Prostate gland (tissue), 2 donors: ENCODE measurements at regions not wholly inside any gene's neighbourhood (a gene's known extent, or its start where the extent isn't known, plus 50 kb on each side); places are given as distances from the start of the nearest gene placed in this dataset.

Experiments used
- DNase-seq: peaks from one replicate; pipeline ENCODE4 v3.0.0-alpha.2; 2019; ENCODE audit warnings: low spot score
- H3K27ac ChIP-seq, 2 donors: fragments of 200-600 bp; sonication (generic); 2 replicates each; pipeline ENCODE4 v1.5.1; 2017 to 2019
- H3K27me3 ChIP-seq: fragments of 200-600 bp; sonication (generic); replicated peaks from 2 replicates; pipeline ENCODE4 v1.5.1; 2019; ENCODE audit not compliant: insufficient read depth
- H3K36me3 ChIP-seq, 2 donors: fragments of 200-600 bp; sonication (generic); 1 replicate in 1 of 2; 2 replicates in 1 of 2; pipeline versions ENCODE4 v1.5.1 to v1.8.1; 2017 to 2019
- H3K4me1 ChIP-seq: fragments of 200-600 bp; sonication (generic); replicated peaks from 2 replicates; pipeline ENCODE4 v1.5.1; 2019
- H3K4me3 ChIP-seq, 2 donors: fragments of 200-600 bp; sonication (generic); 2 replicates each; pipeline ENCODE4 v1.5.1; 2017 to 2019
- H3K9me3 ChIP-seq: fragments of 200-600 bp; sonication (generic); 2 replicates; pipeline ENCODE4 v1.5.1; 2017
- CTCF ChIP-seq, 4 experiments: fragments of 200-600 bp in 2 of 4; fragments of 450-650 bp in 2 of 4; sonication (generic) in 2 of 4; IDR thresholded peaks; 1 replicate in 3 of 4; 2 replicates in 1 of 4; pipeline ENCODE4 v1.5.1; 2016 to 2019; ENCODE audit warnings: antibody characterized with exemption in 4 of 4, mild to moderate bottlenecking in 2 of 4, moderate library complexity in 2 of 4
- POLR2A ChIP-seq: fragments of 450-650 bp; IDR thresholded peaks from one replicate; pipeline ENCODE4 v1.6.1; 2016; ENCODE audit warnings: antibody characterized with exemption, mild to moderate bottlenecking
- POLR2AphosphoS5 ChIP-seq: sonication (generic); formaldehyde crosslinking; IDR thresholded peaks from one replicate; pipeline ENCODE4 v1.6.1; 2017; ENCODE audit warnings: antibody characterized with exemption
- WGBS: methylation state at CpG from one replicate; pipeline ENCODE4 v1.1.5; 2018; 5-methylcytosine and 5-hydroxymethylcytosine counted together
- intact Hi-C: fragments of 100-400 bp; cut with DNase I; formaldehyde crosslinking; loops from one replicate; pipeline ENCODE4 v1.14.2; 2022

GRCh38 chr14:42200957-42201356 is 594.3 kb downstream of the LRFN5 start:
- H3K4me1 ChIP-seq, result no peaks in the 10 kb centered on the region
- H3K27ac ChIP-seq, result no peak overlapping the region
- H3K4me3 ChIP-seq, result no peak overlapping the region
- no peaks in the 10 kb centered on the region for H3K36me3 ChIP-seq
- 81% methylated on average over 2 of the region's 2 CpGs for WGBS
- H3K9me3 ChIP-seq, result no peaks in the 10 kb centered on the region
- no peaks in the 10 kb centered on the region for H3K27me3 ChIP-seq
- TF ChIP-seq POLR2A (no peak), POLR2AphosphoS5 (no peak), CTCF (IDR thresholded peaks at IDR 0.05) (no peak)
- no peak for DNase-seq
- intact Hi-C loops, result no loop called here

- H3K9me3 ChIP-seq, result no peaks in the 10 kb centered on the region
- TF ChIP-seq POLR2A (no peak), POLR2AphosphoS5 (no peak), CTCF (IDR thresholded peaks at IDR 0.05) (no peak)
- H3K27ac ChIP-seq, result no peak overlapping the region
Observed at GRCh38 chr14:42198010-42198409, 591.3 kb downstream of the LRFN5 start.

GRCh38 chr14:42192738-42193653 is 586.3 kb downstream of the LRFN5 start:
- WGBS, result 6% methylated on average over 4 of the region's 4 CpGs
- H3K36me3 ChIP-seq, result no peaks in the 10 kb centered on the region

More at GRCh38 chr14:42198010-42198409, 591.3 kb downstream of the LRFN5 start:
- no peaks in the 10 kb centered on the region for H3K27me3 ChIP-seq
- no peaks in the 10 kb centered on the region for H3K4me1 ChIP-seq
- H3K36me3 ChIP-seq, result no peaks in the 10 kb centered on the region
- intact Hi-C loops, result no loop called here
- 66% methylated on average over 3 of the region's 3 CpGs for WGBS
- DNase-seq, result no peak
- H3K4me3 ChIP-seq, result no peak overlapping the region

GRCh38 chr14:42190744-42191143 is 584.1 kb downstream of the LRFN5 start:
- DNase-seq, result no peak
- TF ChIP-seq POLR2AphosphoS5, result no peak
- TF ChIP-seq CTCF (IDR thresholded peaks at IDR 0.05), result no peak
- TF ChIP-seq POLR2A, result no peak
- no peaks in the 10 kb centered on the region for H3K9me3 ChIP-seq
- H3K4me3 ChIP-seq, result no peak overlapping the region
- WGBS, result 95% methylated on average over 1 of the region's 1 CpG
- H3K27ac ChIP-seq, result no peak overlapping the region
- intact Hi-C loops, result no loop called here
- H3K36me3 ChIP-seq, result no peaks in the 10 kb centered on the region
- H3K27me3 ChIP-seq, result no peaks in the 10 kb centered on the region
- no peaks in the 10 kb centered on the region for H3K4me1 ChIP-seq

More at GRCh38 chr14:42192738-42193653, 586.3 kb downstream of the LRFN5 start:
- no peaks in the 10 kb centered on the region for H3K4me1 ChIP-seq
- TF ChIP-seq CTCF (IDR thresholded peaks at IDR 0.05) (no peak), POLR2AphosphoS5 (peak; percentile 78)
- H3K27me3 ChIP-seq, result no peaks in the 10 kb centered on the region
- no peak overlapping the region for H3K27ac ChIP-seq
- peak; percentile 9 for DNase-seq
- no peak overlapping the region for H3K4me3 ChIP-seq
- intact Hi-C loops, result no loop called here
- no peaks in the 10 kb centered on the region for H3K9me3 ChIP-seq

- Histone ChIP-seq H3K9me3 (no peaks in the 10 kb centered on the region), H3K4me1 (no peaks in the 10 kb centered on the region), H3K36me3 (no peaks in the 10 kb centered on the region), H3K27me3 (no peaks in the 10 kb centered on the region), H3K4me3 (no peak overlapping the region), H3K27ac (no peak overlapping the region)
- TF ChIP-seq CTCF (IDR thresholded peaks at IDR 0.05) (no peak), POLR2AphosphoS5 (no peak), POLR2A (no peak)
- no peak for DNase-seq
- intact Hi-C loops, result no loop called here
Observed at GRCh38 chr14:42187846-42188245, 581.2 kb downstream of the LRFN5 start.
